ENCODE measurements at regions not wholly inside any gene's neighbourhood (a gene's known extent, or its start where the extent isn't known, plus 50 kb on each side); places are given as distances from the start of the nearest gene placed in this dataset.

GRCh38 chr11:120031612-120032600 is 106.0 kb downstream of the TRIM29 start:
- Histone ChIP-seq H3K27me3 (ENCODE audit: insufficient read depth, low read length) (no peaks in the 10 kb centered on the region; the same call in 1 of the 2 replicates), H3K4me1 (ENCODE audit: insufficient read depth, low read length) (no peaks in the 10 kb centered on the region), H2BK120ac (ENCODE audit: low read depth, low read length, poor library complexity, severe bottlenecking) (no peak overlapping the region), H2AK5ac (ENCODE audit: insufficient read length, low read length) (no peak overlapping the region), H3K9me3 (ENCODE audit: control insufficient read depth, low read depth, low read length) (no peaks in the 10 kb centered on the region), H2BK15ac (ENCODE audit: low read depth, low read length) (no peak overlapping the region), H3K23me2 (ENCODE audit: insufficient read length, low read depth, low read length, poor library complexity, severe bottlenecking) (no peaks in the 10 kb centered on the region), H4K8ac (replicated peaks; ENCODE audit: insufficient read length, low read depth, low read length) (no peak overlapping the region), H3K56ac (ENCODE audit: insufficient read length, low read depth, low read length) (no peak overlapping the region), H2BK20ac (ENCODE audit: low read depth, low read length, poor library complexity, severe bottlenecking) (no peak overlapping the region), H2BK12ac (ENCODE audit: insufficient read length, low read depth, low read length) (no peak overlapping the region), H3T11ph (ENCODE audit: low read length) (no peak overlapping the region), H2BK5ac (ENCODE audit: insufficient read length, low read length) (peak overlapping the region; percentile 8), H4K5ac (ENCODE audit: insufficient read length, low read depth, low read length) (no peak overlapping the region), H4K91ac (ENCODE audit: insufficient read length, low read depth, low read length) (no peak overlapping the region), H3K4me2 (ENCODE audit: insufficient read depth, insufficient read length, low read length) (no peak overlapping the region), H4K20me1 (ENCODE audit: control insufficient read depth, insufficient read depth, insufficient read length) (no peaks in the 10 kb centered on the region), H3K4ac (ENCODE audit: low read depth, low read length) (no peak overlapping the region), H2AFZ (ENCODE audit: low read length) (no peak overlapping the region), H3K27ac (ENCODE audit: insufficient read length, low read depth, low read length) (no peak overlapping the region), H3K23ac (ENCODE audit: insufficient read length, low read depth, low read length) (no peak overlapping the region), H3K9ac (ENCODE audit: extremely low read depth, insufficient read length, low read length) (no peak overlapping the region), H3K79me2 (ENCODE audit: insufficient read depth, low read length) (no peaks in the 10 kb centered on the region), H3K18ac (ENCODE audit: insufficient read length, low read depth, low read length) (no peak overlapping the region), H3K79me1 (ENCODE audit: insufficient read depth, low read depth, low read length, poor library complexity, severe bottlenecking) (no peaks in the 10 kb centered on the region), H3K14ac (ENCODE audit: insufficient read depth, low read length) (no peak overlapping the region; the same call in 1 of the 2 replicates)
- H3K27me3 Mint-ChIP-seq (ENCODE audit: low read depth), result peaks cover 27% of the 10 kb centered on the region
- peaks cover 0 to 14% (median 0%) of the 10 kb centered on the region in 3 experiments; a peak in 3 of 7 replicates for H3K36me3 Mint-ChIP-seq (ENCODE audit: insufficient read depth in 1 of 3, low read depth in 3 of 3)
- no peak overlapping the region for H3K27ac Mint-ChIP-seq
- TF ChIP-seq, protein P1, sequence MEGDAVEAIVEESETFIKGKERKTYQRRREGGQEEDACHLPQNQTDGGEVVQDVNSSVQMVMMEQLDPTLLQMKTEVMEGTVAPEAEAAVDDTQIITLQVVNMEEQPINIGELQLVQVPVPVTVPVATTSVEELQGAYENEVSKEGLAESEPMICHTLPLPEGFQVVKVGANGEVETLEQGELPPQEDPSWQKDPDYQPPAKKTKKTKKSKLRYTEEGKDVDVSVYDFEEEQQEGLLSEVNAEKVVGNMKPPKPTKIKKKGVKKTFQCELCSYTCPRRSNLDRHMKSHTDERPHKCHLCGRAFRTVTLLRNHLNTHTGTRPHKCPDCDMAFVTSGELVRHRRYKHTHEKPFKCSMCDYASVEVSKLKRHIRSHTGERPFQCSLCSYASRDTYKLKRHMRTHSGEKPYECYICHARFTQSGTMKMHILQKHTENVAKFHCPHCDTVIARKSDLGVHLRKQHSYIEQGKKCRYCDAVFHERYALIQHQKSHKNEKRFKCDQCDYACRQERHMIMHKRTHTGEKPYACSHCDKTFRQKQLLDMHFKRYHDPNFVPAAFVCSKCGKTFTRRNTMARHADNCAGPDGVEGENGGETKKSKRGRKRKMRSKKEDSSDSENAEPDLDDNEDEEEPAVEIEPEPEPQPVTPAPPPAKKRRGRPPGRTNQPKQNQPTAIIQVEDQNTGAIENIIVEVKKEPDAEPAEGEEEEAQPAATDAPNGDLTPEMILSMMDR (conservative IDR thresholded peaks at IDR 0.05), result no peak
- no CpG with 5 or more reads among the region's 11 CpGs for WGBS (ENCODE audit: extremely low coverage, insufficient read length, low lambda C conversion rate)
- peak overlapping the region in 1 of 2 experiments; percentile 20; a peak in 1 of 5 replicates for H3K4me3 Mint-ChIP-seq
- H3K4me1 Mint-ChIP-seq, result peaks cover 39 to 60% of the 10 kb centered on the region in 2 experiments
- H3K9me3 Mint-ChIP-seq, result peaks cover 10 to 13% of the 10 kb centered on the region in 2 experiments
- DNase-seq, result no peak
